ENCODE measurements at regions not wholly inside any gene's neighbourhood (a gene's known extent, or its start where the extent isn't known, plus 50 kb on each side); places are given as distances from the start of the nearest gene placed in this dataset.

GRCh38 chr1:232393444-232394146, 236.3 kb downstream of the SIPA1L2 start:
- no peak overlapping the region for H2AFZ ChIP-seq (ENCODE audit: low read length)
- ChIA-PET CTCF (ENCODE audit: partially characterized antibody) (interaction anchor here (0.6 to 1.2 kb wide), 5 partner anchors 11 to 527 kb away, joined by 3 to 4 read pairs (median 3); no protein-coding TSS in a partner anchor), POLR2A (ENCODE audit: partially characterized antibody) (interaction anchor here (0.7 kb wide), 1 partner anchor 167 kb away, joined by 3 read pairs; no protein-coding TSS in a partner anchor)
- no peak overlapping the region for H2BK12ac ChIP-seq (ENCODE audit: low read depth, low read length)
- no peak overlapping the region for H3K4me3 ChIP-seq (ENCODE audit: extremely low read depth in 1 of 4, insufficient read depth in 2 of 4, low read depth in 3 of 4, low read length in 4 of 4)
- no peaks in the 10 kb centered on the region for H3K9me3 ChIP-seq (ENCODE audit: insufficient read depth in 2 of 2, low read depth in 1 of 2, low read length in 1 of 2)
- 82% methylated on average over 5 of the region's 5 CpGs; no CpG with 5 or more reads in 1 of the 2 experiments for WGBS, 2 experiments (ENCODE audit: extremely low coverage in 1 of 2, insufficient coverage in 1 of 2, insufficient read length in 1 of 2, insufficient replicate concordance in 2 of 2, low coverage in 1 of 2, low lambda C conversion rate in 2 of 2, missing lambda C conversion rate in 1 of 2)
- no peak overlapping the region for H3K14ac ChIP-seq (ENCODE audit: insufficient read length)
- H3K79me1 ChIP-seq (ENCODE audit: low read depth, low read length): no peaks in the 10 kb centered on the region
- H2BK20ac ChIP-seq (ENCODE audit: low read length): no peak overlapping the region; the same call in 1 of the 2 replicates
- no peak for FAIRE-seq
- H3K56ac ChIP-seq (replicated peaks; ENCODE audit: insufficient read length, low read depth, low read length): no peak overlapping the region
- no peak overlapping the region for H3K4me2 ChIP-seq (ENCODE audit: insufficient read depth in 1 of 2, low read depth in 2 of 2, low read length in 2 of 2)
- no peak overlapping the region for H2BK120ac ChIP-seq (replicated peaks; ENCODE audit: low read depth, low read length)
- H2BK5ac ChIP-seq (ENCODE audit: low read depth, low read length): no peak overlapping the region
- H3K79me2 ChIP-seq (ENCODE audit: control insufficient read depth in 1 of 2, insufficient read depth in 2 of 2, low read length in 2 of 2): no peaks in the 10 kb centered on the region
- no peak overlapping the region for H3K18ac ChIP-seq (ENCODE audit: extremely low read depth, low read length)
- H3K36me3 ChIP-seq (ENCODE audit: control insufficient read depth in 2 of 4, insufficient read depth in 4 of 4, low read length in 3 of 4): no peaks in the 10 kb centered on the region
- no peak overlapping the region for H3K9ac ChIP-seq (replicated peaks in 1 of 4; ENCODE audit: extremely low read depth in 1 of 4, low read depth in 3 of 4, low read length in 3 of 4)
- H3K23ac ChIP-seq (ENCODE audit: insufficient read length): no peak overlapping the region
- no peak overlapping the region for H3K27ac ChIP-seq (ENCODE audit: low read depth, low read length)
- no peaks in the 10 kb centered on the region; a peak in 3 of 7 replicates for H3K4me1 ChIP-seq (replicated peaks in 1 of 4; ENCODE audit: control insufficient read depth in 3 of 4, insufficient read depth in 4 of 4, low read length in 3 of 4)
- no peak overlapping the region for H3K4ac ChIP-seq (replicated peaks; ENCODE audit: insufficient read length, low read depth, low read length)
- no peaks in the 10 kb centered on the region for H3K27me3 ChIP-seq (replicated peaks in 1 of 4; ENCODE audit: control insufficient read depth in 3 of 4, extremely low read depth in 1 of 4, insufficient read depth in 3 of 4, low read length in 3 of 4)
- no peak overlapping the region for H4K8ac ChIP-seq (ENCODE audit: extremely low read depth, insufficient read depth, low read length)
- H2AK5ac ChIP-seq (ENCODE audit: low read depth, low read length): no peak overlapping the region
- no peaks in the 10 kb centered on the region for H4K20me1 ChIP-seq (replicated peaks in 1 of 2; ENCODE audit: control insufficient read depth in 1 of 2, insufficient read depth in 2 of 2, low read length in 2 of 2)
- no peak for DNase-seq (ENCODE audit: low read depth in 1 of 2, low spot score in 2 of 2)
- H4K5ac ChIP-seq (ENCODE audit: insufficient read length, low read depth, low read length): no peak overlapping the region
- no peak overlapping the region for H2BK15ac ChIP-seq (ENCODE audit: low read length)
- H3K23me2 ChIP-seq (ENCODE audit: low read depth, low read length): no peaks in the 10 kb centered on the region
- H4K91ac ChIP-seq (replicated peaks; ENCODE audit: insufficient read length, low read length): no peak overlapping the region
- no peak for TF ChIP-seq TAF7 (optimal IDR thresholded peaks at IDR 0.05; ENCODE audit: borderline replicate concordance, low read depth, low read length)
- TF ChIP-seq HDAC6 (IDR thresholded peaks at IDR 0.05; ENCODE audit: low read depth, low read length): no peak
- no peak for TF ChIP-seq SRF (IDR thresholded peaks at IDR 0.05; ENCODE audit: low read depth, low read length)
- no peak for TF ChIP-seq SIRT6 (IDR thresholded peaks at IDR 0.05; ENCODE audit: low read length)
- no peak for TF ChIP-seq ZNF274 (IDR thresholded peaks at IDR 0.05; ENCODE audit: borderline replicate concordance, extremely low read depth, low read length)
- TF ChIP-seq TCF12 (IDR thresholded peaks at IDR 0.05; ENCODE audit: low read depth, low read length): no peak
- TF ChIP-seq JUND (IDR thresholded peaks at IDR 0.05; ENCODE audit: low read length): no peak
- no peak for TF ChIP-seq TAF1 (IDR thresholded peaks at IDR 0.05; ENCODE audit: low read depth, low read length)
- no peak for TF ChIP-seq E2F6 (IDR thresholded peaks at IDR 0.05)
- TF ChIP-seq CBX8 (IDR thresholded peaks at IDR 0.05; ENCODE audit: borderline replicate concordance, low read depth, low read length): no peak
- no peak for TF ChIP-seq POLR2AphosphoS5 (IDR thresholded peaks at IDR 0.05; ENCODE audit: low read depth, low read length)
- no peak for TF ChIP-seq RNF2 (IDR thresholded peaks at IDR 0.05; ENCODE audit: borderline replicate concordance, low read depth, low read length, missing control alignments, poor library complexity, severe bottlenecking)
- no peak for TF ChIP-seq NRF1 (IDR thresholded peaks at IDR 0.05; ENCODE audit: low read depth, low read length)
- TF ChIP-seq CREB1 (IDR thresholded peaks at IDR 0.05): no peak

Data from H1 (cell line).